SK-N-SH treated with all-trans-retinoic acid at 6 μM for 48 hours (cell line): ENCODE measurements at regions not wholly inside any gene's neighbourhood (a gene's known extent, or its start where the extent isn't known, plus 50 kb on each side); places are given as distances from the start of the nearest gene placed in this dataset.

Experiments used
- ATAC-seq: fragments of 200-7000 bp; cut with Tn5 transposase; 3 replicates; pipeline ENCODE4 v1.9.1; 2020; ENCODE audit warnings: mild to moderate bottlenecking, moderate library complexity
- ARNTL ChIP-seq: fragments of 450-650 bp; formaldehyde crosslinking; IDR thresholded peaks from 2 replicates; pipeline ENCODE4 v1.5.0; 2020; ENCODE audit warnings: low read depth, mild to moderate bottlenecking, moderate library complexity, borderline replicate concordance
- BACH2 ChIP-seq: fragments of 250-450 bp; sonication (Bioruptor Pico); IDR thresholded peaks from 2 replicates; pipeline ENCODE4 v1.9.0; 2021; ENCODE audit warnings: mild to moderate bottlenecking, borderline replicate concordance
- CSDC2 ChIP-seq: fragments of 250-450 bp; sonication (Bioruptor Pico); IDR thresholded peaks from 2 replicates; pipeline ENCODE4 v1.5.0; 2020; ENCODE audit warnings: mild to moderate bottlenecking, moderate library complexity
- ESRRG ChIP-seq: fragments of 250-450 bp; sonication (Bioruptor Pico); IDR thresholded peaks from 2 replicates; pipeline ENCODE4 v1.6.1; 2021; ENCODE audit warnings: mild to moderate bottlenecking
- GLIS3 ChIP-seq: fragments of 250-450 bp; sonication (Bioruptor Pico); IDR thresholded peaks from 2 replicates; pipeline ENCODE4 v1.5.0; 2020; ENCODE audit warnings: mild to moderate bottlenecking, moderate library complexity
- OSR1 ChIP-seq: fragments of 250-450 bp; sonication (Bioruptor Pico); IDR thresholded peaks from 2 replicates; pipeline ENCODE4 v1.8.0; 2022; ENCODE audit warnings: moderate library complexity, mild to moderate bottlenecking, inconsistent platforms
- PPARA ChIP-seq: fragments of 250-450 bp; sonication (Bioruptor Pico); IDR thresholded peaks from 2 replicates; pipeline ENCODE4 v1.5.0; 2020; ENCODE audit warnings: mild to moderate bottlenecking, borderline replicate concordance
- RARB ChIP-seq: fragments of 250-450 bp; sonication (Bioruptor Pico); IDR thresholded peaks from 2 replicates; pipeline ENCODE4 v1.8.0; 2021; ENCODE audit warnings: mild to moderate bottlenecking, moderate library complexity
- TOX ChIP-seq: fragments of 250-450 bp; sonication (Bioruptor Pico); IDR thresholded peaks from 2 replicates; pipeline ENCODE4 v1.8.0; 2021; ENCODE audit warnings: mild to moderate bottlenecking, moderate library complexity, borderline replicate concordance
- ZC3H10 ChIP-seq: fragments of 250-450 bp; sonication (Bioruptor Pico); IDR thresholded peaks from 2 replicates; pipeline ENCODE4 v1.5.1; 2021; ENCODE audit warnings: mild to moderate bottlenecking, moderate library complexity
- ZFP3 ChIP-seq: fragments of 250-450 bp; sonication (Bioruptor Pico); IDR thresholded peaks from 2 replicates; pipeline ENCODE4 v1.5.0; 2020; ENCODE audit warnings: mild to moderate bottlenecking, moderate library complexity
- ZFP30 ChIP-seq: fragments of 450-650 bp; formaldehyde crosslinking; IDR thresholded peaks from 2 replicates; pipeline ENCODE4 v1.5.0; 2022; ENCODE audit warnings: mild to moderate bottlenecking, moderate library complexity
- ZNF565 ChIP-seq: fragments of 450-650 bp; formaldehyde crosslinking; conservative IDR thresholded peaks from 2 replicates; pipeline ENCODE4 v1.5.0; 2020; ENCODE audit warnings: low read depth, mild to moderate bottlenecking, moderate library complexity
- ZNF70 ChIP-seq: fragments of 450-650 bp; formaldehyde crosslinking; IDR thresholded peaks from 2 replicates; pipeline ENCODE4 v1.5.0; 2020; ENCODE audit warnings: mild to moderate bottlenecking, moderate library complexity
- ZNF8 ChIP-seq: fragments of 450-650 bp; formaldehyde crosslinking; IDR thresholded peaks from 2 replicates; pipeline ENCODE4 v1.5.0; 2020; ENCODE audit warnings: mild to moderate bottlenecking, moderate library complexity
- TF ChIP-seq, protein P1 (sequence below): fragments of 250-450 bp; sonication (Bioruptor Pico); IDR thresholded peaks from 2 replicates; pipeline ENCODE4 v1.8.0; 2020; ENCODE audit warnings: mild to moderate bottlenecking, moderate library complexity, borderline replicate concordance
- TF ChIP-seq, protein P2 (sequence below): fragments of 250-450 bp; sonication (Bioruptor Pico); IDR thresholded peaks from 2 replicates; pipeline ENCODE4 v1.8.0; 2021; ENCODE audit warnings: low read depth, mild to moderate bottlenecking, moderate library complexity, borderline replicate concordance
- TF ChIP-seq, protein P3 (sequence below): fragments of 250-450 bp; sonication (Bioruptor Pico); IDR thresholded peaks from 2 replicates; pipeline ENCODE4 v1.5.1; 2020; ENCODE audit warnings: low read depth, mild to moderate bottlenecking, moderate library complexity
- TF ChIP-seq, protein P4 (sequence below): fragments of 250-450 bp; sonication (Bioruptor Pico); IDR thresholded peaks from 2 replicates; pipeline ENCODE4 v1.5.1; 2021; ENCODE audit warnings: mild to moderate bottlenecking, moderate library complexity
- TF ChIP-seq, protein P5 (sequence below): fragments of 250-450 bp; sonication (Bioruptor Pico); IDR thresholded peaks from 2 replicates; pipeline ENCODE4 v1.5.0; 2020; ENCODE audit warnings: mild to moderate bottlenecking, moderate library complexity

DNA sequence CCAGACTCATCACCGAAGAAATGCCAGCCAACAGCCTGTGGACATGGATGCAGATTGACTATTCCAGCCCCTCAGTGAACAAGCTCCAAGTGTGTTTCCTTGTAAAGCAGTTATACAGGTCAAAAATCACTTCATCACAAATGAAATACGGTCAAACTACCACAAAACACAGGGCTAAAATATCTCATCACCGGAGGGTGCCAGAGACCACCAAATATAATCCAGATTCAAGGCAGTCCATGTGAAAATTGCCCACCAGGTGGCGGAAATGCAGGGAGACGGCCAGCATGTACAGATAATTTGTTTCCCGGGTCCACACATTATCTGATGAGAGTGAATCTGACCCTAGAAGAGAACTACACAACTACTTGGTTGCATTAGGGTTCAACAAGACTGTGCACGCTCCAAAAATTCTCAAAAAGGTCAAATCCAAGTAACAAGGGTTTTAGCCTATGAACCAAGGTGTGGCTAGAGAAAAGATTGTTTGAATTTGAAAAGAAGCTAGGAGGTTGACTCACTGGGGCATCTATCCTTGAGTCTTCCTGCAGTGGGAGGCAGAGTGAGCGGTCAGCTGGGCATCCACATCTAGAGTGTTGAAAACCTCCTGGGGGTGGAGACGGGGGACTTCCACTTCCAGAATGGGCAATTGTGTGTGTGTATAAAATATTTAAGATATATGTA is 71.7 kb downstream of the IGLL5 start:
- ATAC-seq: peak; percentile 81
- TF ChIP-seq ZC3H10 (CRISPR knock-in tag) (no peak), PPARA (CRISPR knock-in tag) (no peak), RARB (no peak), ZFP30 (CRISPR knock-in tag) (no peak), ARNTL (CRISPR knock-in tag) (no peak), CSDC2 (CRISPR knock-in tag) (no peak), ZNF8 (CRISPR knock-in tag) (no peak), GLIS3 (CRISPR knock-in tag) (no peak), OSR1 (CRISPR knock-in tag) (no peak), BACH2 (CRISPR knock-in tag) (no peak)
- TF ChIP-seq, protein P1, sequence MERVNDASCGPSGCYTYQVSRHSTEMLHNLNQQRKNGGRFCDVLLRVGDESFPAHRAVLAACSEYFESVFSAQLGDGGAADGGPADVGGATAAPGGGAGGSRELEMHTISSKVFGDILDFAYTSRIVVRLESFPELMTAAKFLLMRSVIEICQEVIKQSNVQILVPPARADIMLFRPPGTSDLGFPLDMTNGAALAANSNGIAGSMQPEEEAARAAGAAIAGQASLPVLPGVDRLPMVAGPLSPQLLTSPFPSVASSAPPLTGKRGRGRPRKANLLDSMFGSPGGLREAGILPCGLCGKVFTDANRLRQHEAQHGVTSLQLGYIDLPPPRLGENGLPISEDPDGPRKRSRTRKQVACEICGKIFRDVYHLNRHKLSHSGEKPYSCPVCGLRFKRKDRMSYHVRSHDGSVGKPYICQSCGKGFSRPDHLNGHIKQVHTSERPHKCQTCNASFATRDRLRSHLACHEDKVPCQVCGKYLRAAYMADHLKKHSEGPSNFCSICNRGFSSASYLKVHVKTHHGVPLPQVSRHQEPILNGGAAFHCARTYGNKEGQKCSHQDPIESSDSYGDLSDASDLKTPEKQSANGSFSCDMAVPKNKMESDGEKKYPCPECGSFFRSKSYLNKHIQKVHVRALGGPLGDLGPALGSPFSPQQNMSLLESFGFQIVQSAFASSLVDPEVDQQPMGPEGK: no peak
- TF ChIP-seq, protein P2, sequence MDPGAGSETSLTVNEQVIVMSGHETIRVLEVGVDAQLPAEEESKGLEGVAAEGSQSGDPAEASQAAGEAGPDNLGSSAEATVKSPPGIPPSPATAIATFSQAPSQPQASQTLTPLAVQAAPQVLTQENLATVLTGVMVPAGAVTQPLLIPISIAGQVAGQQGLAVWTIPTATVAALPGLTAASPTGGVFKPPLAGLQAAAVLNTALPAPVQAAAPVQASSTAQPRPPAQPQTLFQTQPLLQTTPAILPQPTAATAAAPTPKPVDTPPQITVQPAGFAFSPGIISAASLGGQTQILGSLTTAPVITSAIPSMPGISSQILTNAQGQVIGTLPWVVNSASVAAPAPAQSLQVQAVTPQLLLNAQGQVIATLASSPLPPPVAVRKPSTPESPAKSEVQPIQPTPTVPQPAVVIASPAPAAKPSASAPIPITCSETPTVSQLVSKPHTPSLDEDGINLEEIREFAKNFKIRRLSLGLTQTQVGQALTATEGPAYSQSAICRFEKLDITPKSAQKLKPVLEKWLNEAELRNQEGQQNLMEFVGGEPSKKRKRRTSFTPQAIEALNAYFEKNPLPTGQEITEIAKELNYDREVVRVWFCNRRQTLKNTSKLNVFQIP (CRISPR knock-in tag): no peak
- TF ChIP-seq, protein P3, sequence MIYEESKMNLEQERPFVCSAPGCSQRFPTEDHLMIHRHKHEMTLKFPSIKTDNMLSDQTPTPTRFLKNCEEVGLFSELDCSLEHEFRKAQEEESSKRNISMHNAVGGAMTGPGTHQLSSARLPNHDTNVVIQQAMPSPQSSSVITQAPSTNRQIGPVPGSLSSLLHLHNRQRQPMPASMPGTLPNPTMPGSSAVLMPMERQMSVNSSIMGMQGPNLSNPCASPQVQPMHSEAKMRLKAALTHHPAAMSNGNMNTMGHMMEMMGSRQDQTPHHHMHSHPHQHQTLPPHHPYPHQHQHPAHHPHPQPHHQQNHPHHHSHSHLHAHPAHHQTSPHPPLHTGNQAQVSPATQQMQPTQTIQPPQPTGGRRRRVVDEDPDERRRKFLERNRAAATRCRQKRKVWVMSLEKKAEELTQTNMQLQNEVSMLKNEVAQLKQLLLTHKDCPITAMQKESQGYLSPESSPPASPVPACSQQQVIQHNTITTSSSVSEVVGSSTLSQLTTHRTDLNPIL (CRISPR knock-in tag): no peak

DNA sequence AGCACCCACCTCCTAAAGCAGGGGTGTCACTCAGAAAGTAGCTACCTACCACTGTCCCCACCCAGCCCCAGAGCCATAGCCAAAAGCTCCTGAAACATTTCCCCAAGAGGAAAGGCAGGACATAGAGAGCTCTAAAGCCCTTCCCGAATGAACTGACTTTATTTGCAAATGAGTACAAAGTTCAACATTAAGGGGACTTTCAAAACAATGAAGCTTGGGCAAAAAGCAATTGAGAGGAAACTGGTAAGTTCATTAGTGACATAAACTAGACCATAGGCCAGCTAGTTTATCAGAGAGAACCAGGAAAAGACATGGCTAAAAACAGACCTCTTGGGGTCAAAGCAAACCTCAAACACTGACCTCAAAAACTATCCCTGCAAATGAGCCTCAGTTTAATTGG is 72.7 kb downstream of the IGLL5 start:
- TF ChIP-seq GLIS3 (CRISPR knock-in tag) (no peak), CSDC2 (CRISPR knock-in tag) (no peak), ESRRG (CRISPR knock-in tag) (no peak), BACH2 (CRISPR knock-in tag) (no peak), OSR1 (CRISPR knock-in tag) (no peak), ZC3H10 (CRISPR knock-in tag) (no peak), ZNF565 (CRISPR knock-in tag) (no peak), ZFP30 (CRISPR knock-in tag) (no peak), PPARA (CRISPR knock-in tag) (no peak), RARB (no peak)
- TF ChIP-seq, protein P2 (CRISPR knock-in tag): no peak
- TF ChIP-seq, protein P3 (CRISPR knock-in tag): no peak
- TF ChIP-seq, protein P1: no peak
- ATAC-seq: no peak

DNA sequence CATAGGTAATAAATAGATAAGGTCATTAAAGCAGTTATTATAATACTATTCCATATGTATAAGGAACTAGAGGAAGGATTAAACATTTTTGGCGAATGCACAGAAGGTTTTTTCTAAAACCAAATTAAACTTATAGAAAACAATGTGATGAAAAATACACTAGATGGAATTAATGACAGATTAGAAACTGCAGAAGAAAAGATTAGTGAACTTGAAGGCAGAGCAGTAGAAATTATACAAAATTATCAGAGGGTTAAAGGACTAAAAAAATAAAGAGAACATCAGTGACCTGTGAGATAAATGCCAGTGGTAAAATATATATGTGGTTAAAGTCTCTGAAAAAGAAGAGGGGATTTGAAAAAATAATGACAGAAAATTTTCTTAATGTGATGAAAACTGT is 74.0 kb downstream of the IGLL5 start:
- ATAC-seq: no peak
- TF ChIP-seq ZFP30 (CRISPR knock-in tag) (peak; percentile 93), ARNTL (CRISPR knock-in tag) (no peak)
- TF ChIP-seq, all 23 proteins: peak for 1

DNA sequence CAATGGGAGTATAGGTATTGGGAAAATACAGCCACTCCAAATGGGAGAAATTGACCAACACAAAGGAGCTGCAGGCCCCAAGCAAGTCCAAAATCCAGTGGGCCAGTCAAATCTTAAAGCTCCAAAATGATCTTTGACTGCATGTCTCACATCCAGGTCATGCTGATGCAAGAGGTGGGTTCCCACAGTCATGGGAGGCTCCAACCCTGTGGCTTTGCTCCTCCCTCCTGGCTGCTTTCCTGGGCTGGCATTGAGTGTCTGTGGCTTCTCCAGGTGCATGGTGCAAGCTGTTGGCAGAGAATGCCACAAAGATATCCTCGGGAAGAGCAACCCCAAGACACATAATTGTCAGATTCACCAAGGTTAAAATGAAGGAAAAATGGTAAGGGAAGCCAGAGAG is 80.8 kb downstream of the IGLL5 start:
- ATAC-seq: no peak
- TF ChIP-seq BACH2 (CRISPR knock-in tag) (no peak), ZFP3 (CRISPR knock-in tag) (no peak), CSDC2 (CRISPR knock-in tag) (no peak), ZNF70 (no peak), ZFP30 (CRISPR knock-in tag) (no peak), ZC3H10 (CRISPR knock-in tag) (no peak), TOX (CRISPR knock-in tag) (no peak)
- TF ChIP-seq, protein P4, sequence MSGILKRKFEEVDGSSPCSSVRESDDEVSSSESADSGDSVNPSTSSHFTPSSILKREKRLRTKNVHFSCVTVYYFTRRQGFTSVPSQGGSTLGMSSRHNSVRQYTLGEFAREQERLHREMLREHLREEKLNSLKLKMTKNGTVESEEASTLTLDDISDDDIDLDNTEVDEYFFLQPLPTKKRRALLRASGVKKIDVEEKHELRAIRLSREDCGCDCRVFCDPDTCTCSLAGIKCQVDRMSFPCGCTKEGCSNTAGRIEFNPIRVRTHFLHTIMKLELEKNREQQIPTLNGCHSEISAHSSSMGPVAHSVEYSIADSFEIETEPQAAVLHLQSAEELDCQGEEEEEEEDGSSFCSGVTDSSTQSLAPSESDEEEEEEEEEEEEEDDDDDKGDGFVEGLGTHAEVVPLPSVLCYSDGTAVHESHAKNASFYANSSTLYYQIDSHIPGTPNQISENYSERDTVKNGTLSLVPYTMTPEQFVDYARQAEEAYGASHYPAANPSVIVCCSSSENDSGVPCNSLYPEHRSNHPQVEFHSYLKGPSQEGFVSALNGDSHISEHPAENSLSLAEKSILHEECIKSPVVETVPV: no peak
- TF ChIP-seq, protein P5, sequence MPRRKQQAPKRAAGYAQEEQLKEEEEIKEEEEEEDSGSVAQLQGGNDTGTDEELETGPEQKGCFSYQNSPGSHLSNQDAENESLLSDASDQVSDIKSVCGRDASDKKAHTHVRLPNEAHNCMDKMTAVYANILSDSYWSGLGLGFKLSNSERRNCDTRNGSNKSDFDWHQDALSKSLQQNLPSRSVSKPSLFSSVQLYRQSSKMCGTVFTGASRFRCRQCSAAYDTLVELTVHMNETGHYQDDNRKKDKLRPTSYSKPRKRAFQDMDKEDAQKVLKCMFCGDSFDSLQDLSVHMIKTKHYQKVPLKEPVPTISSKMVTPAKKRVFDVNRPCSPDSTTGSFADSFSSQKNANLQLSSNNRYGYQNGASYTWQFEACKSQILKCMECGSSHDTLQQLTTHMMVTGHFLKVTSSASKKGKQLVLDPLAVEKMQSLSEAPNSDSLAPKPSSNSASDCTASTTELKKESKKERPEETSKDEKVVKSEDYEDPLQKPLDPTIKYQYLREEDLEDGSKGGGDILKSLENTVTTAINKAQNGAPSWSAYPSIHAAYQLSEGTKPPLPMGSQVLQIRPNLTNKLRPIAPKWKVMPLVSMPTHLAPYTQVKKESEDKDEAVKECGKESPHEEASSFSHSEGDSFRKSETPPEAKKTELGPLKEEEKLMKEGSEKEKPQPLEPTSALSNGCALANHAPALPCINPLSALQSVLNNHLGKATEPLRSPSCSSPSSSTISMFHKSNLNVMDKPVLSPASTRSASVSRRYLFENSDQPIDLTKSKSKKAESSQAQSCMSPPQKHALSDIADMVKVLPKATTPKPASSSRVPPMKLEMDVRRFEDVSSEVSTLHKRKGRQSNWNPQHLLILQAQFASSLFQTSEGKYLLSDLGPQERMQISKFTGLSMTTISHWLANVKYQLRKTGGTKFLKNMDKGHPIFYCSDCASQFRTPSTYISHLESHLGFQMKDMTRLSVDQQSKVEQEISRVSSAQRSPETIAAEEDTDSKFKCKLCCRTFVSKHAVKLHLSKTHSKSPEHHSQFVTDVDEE (CRISPR knock-in tag): no peak
